Dermis blood vessel endothelial cell (primary cell): ENCODE measurements at regions not wholly inside any gene's neighbourhood (a gene's known extent, or its start where the extent isn't known, plus 50 kb on each side); places are given as distances from the start of the nearest gene placed in this dataset.

ENCODE experiments used
- DNase-seq: peaks from one replicate; pipeline ENCODE4 v3.0.0; 2010

DNA sequence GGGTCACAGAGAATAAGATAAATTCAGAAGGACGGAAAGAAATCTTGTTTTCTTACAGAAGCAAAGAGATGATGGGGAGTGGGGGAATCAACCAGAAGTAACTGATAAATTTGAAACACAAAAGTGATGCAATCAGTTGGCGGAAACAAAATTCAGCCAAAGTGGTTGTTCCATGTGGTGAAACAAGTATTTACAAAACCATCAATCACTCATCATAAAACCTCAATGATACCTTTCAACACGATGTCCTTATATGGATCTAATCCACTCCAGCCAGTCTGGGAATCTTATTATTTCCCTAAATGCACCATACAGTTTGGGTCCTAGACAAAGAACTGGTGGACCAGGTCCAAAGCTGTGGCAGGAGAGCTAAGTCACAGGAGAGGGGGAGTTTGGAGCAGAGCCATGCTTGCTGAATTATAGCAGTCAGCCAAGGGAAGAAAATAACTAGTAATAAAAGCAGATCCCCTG, 303.8 kb upstream of the LRRC7 start:
- DNase-seq, result no peak

DNA sequence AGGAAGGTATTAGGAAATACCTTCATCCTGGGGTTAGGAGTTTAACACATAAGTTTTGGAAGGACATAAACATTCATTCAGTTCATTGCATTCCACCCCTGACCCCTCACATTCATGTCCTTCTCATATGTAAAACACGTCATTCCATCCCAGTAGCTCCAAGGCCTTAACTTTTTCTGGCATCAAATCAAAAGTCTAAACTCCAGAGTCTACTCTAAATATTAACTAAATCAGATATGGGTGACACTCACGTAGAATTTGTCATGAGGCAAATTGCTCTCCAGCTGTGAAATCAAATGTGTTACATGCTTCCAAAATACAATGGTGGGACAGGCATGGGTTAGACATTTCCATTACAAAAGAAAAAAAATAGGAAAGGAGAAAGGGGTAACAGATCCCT, 298.2 kb upstream of the LRRC7 start:
- no peak for DNase-seq

DNA sequence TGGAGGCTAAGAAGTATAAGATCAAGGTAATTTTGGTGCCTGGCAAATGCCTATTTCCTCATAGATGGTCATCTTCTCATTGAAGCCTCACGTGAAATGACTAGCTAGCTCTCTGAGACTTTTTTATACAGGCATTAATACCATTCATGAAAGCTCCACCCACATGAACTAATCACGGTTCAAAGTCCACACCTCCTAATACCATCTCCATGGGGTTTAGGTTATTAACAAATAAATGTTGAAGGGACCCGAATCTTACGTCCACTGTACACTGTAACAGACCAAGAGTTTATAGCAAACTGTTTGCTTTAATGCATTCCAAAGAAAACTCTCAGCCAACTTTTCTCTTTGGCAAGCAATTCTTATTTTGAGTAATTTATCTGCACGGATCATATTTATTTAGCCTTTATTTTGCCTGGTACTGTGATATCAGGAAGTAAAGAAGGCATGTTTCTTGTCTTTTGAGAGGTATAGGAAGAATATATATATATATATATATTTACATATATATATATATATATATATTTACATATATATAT, 296.1 kb upstream of the LRRC7 start:
- no peak for DNase-seq

DNA sequence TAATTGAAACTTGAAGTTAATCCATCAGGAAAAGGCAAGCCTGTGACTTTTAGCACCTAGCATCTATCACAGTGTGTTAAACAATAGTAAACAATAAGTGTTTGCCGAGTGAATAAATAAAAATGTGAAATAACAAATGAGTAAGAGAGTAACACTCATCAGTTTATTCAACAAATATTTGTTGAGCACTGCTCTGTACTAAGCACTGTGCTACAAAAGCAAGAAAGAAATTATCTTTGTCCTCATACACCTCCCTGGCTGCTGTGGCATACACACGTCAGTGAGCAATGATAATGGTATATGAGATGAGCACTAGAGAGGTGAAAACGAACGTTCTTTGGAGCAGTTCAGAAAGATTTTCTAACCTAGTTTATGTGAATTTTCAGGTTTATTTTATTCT, 295.0 kb upstream of the LRRC7 start:
- DNase-seq, result no peak

DNA sequence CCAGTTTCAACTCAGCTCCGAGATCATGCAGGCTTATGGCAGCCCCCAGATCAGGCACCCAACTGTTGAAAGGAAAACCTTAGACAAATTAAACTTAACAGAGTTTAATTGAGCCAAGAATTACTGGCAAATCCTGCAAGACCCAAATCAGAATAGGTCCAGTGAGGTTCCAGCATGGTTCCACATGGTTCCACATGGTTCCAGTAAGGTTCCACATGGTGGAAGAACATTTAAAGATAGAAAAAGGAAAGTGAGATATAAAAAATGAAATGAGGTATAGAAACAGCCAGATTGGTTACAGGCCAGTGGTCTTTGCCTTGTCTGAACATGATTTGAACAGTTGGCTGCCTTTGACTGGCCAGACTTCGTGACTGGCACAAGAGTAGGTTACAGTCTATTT, 288.8 kb upstream of the LRRC7 start:
- no peak for DNase-seq

DNA sequence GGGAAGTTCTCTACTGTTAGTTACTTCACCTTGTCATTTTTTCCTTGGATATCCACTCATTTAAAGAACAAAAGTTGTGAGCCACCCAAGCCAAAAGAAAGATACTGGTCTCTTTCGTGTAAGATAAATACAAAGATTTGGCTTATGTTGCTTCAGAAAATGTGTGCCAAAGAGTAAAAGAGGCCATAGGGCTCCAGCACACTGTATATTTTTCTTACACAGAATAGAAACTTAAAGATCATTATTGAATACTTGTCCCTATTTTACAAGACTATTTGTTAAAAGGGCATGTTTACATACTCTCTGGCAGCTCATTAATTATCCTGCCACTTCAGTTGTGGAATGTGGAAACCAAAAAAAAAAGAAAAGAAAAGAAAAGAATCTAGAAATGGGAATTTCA, 284.2 kb upstream of the LRRC7 start:
- no peak for DNase-seq

DNA sequence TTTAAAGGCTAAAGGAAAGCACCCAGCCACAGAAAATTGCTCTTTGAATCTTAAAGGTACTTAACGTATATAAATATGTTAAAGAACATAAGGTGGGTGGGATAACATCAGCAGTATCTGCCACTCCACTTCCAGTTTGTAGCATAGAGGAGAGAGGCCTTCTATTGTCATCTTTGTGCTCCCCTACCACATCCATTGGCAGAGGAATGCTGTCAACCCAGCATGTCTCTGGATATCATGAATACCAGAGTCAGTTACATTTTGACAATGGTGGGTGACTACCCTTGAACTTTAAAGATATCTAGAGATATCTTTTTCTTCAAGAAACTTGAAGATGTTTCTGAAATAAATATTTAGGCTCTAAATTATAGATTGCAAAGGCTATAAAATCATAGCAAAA, 283.2 kb upstream of the LRRC7 start:
- no peak for DNase-seq

DNA sequence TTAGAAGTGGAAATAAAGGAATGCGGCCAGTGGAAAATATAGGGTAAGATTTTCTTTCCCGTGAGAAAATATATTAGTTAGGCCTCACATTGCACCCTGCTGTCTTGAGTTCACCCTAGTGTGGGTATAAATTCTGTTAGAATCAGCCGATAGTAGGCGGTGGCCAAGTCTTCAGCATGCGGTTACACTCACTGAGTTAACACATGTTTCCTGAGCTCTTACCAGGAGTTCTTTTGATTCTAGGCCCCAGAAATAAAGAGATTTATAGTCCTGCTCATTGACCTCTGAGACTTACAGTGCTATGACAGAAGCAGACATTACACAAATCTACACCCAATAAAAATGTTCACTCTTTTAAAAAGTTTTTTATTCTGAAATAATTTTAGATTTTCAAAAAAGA, 279.3 kb upstream of the LRRC7 start:
- no peak for DNase-seq

DNA sequence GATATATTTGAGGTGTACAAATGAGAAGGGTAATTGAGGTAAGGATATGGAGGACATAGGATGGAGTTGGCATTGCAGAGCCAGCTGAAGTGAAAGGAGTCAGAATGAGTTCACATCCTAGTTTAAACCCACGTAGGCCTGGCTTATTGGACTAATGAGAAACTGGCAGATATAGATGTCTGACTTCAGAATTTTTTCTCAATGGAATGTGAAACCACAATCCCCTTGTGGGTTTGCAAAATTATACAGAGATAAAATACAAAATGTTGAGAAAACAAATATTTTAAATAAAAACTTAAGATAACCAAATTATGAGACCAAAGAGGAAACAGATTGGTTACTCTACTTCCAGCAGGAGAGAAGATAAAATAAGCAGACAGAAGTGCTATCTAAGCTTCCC, 277.4 kb upstream of the LRRC7 start:
- no peak for DNase-seq

DNA sequence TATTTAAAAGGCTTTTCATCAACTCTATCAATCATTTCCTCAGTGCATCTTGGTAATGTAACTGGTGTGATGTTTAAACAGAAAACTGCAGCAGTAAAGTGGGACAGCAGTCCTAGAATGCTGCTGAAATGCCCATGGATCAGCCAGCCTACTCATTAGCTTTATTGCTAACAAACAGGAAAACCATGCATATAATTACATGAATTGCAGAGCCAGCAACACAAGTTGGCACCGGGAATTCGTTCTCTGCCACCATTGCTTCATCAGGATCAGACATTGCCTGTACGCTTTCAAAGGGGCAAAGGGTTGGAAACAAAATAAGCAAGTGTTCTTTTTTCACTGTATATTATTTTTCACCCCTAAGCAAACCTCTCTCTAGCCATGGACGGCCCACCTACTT, 276.2 kb upstream of the LRRC7 start:
- no peak for DNase-seq

DNA sequence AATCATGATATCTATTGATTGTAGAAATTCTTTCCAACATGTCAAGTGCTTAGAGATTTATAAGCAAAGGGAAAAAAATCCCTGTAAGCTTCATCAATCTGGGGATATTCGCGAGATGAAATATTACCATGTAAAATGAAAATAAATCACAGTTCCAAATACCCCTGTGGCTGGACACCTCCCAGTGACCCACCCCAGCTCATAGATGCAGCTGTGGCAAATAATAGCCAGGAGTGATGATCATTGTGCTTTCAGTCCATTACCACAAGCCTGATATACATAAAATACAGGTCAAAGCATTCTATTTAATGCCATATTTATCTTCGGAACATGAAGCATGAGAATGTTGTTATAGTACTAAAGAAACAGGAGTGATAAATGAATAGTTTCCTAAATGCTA, 274.9 kb upstream of the LRRC7 start:
- DNase-seq, result no peak

DNA sequence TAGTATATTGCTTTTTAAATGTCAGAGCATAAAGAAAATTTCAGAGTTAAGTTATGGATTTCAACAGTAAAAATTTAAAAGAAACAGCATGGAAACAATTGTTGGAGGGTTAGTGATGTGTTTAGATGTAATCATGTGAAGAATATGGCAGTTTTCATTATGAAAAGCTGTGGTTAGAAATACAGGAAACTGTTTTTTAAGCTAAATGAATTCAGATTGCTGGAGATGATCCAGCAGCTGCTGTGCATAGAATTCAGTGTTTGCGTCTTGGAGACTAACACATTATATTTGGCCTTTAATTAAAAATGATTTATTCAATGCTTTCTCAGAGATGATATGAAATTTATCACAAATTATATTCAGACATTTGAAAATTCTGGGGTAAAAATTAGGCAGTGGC, 273.6 kb upstream of the LRRC7 start:
- no peak for DNase-seq

DNA sequence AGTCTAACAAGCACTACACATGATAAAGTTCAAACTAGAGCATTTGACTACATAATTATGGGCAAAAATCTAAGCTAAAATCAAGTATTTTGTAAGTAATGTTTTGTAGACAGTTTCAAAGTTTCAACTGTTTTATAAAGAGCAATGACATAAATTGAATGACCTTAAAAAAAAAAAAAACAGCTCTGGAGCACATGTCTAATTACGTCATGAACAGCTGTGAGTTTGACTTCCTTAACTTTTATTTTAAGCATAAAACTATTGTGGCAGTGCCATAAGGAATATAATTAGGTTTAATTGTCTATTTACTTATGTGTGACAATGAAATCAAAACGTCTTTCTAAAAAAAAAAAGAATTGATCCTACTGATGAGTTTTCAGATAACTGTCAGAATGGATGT, 272.5 kb upstream of the LRRC7 start:
- no peak for DNase-seq

DNA sequence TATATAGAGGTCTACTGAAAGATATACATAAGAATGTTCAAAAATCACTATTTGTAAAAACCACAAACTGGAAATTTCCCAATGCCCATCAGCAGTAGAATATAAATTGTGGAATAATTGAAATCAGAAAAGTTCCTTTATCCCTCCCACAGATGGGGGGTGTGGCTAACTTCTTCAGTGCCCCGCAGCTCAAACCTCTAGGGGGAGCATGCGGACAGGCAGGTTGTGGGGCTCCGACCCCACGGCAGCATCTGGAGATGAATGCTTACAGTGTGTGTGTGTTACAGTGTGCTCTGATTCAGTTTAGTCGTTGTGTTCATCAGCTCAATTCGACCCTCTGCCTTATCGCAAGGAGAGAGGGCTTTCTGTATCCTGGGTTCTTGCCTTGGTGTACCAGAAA, 262.1 kb upstream of the LRRC7 start:
- no peak for DNase-seq

DNA sequence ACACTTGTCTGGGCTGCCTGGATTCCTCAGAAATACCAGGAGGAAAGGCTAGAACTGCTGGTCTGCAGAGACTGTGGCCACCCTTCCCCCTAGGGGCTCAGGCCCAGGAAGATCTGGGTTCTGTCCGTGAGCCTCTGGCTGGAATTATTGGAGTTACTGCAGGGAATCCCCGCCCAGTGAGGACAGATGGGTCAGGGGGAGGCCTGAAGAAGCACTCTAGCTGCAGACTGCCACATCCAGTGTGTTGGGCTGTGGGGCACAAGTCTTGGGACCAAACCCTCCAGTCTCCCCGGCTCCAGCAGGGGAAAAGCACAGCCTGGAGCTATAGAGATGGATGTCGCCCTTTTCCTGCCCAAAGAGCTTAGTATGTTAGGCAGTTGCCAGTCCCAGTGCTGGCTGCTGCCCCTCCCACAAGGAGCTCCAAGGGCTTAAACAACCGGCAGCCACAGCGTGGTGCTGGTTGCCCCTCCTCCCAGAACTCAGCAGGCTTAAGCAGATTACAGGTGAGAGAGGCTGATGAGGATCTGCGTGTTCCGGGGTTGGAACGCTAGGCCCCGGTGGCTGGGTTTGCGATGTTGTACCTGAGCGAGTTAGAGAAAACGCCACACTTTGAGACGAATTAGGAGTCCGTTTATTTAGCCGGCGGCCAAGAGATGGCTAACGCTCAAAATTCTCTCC, 255.5 kb upstream of the LRRC7 start:
- DNase-seq, result no peak

DNA sequence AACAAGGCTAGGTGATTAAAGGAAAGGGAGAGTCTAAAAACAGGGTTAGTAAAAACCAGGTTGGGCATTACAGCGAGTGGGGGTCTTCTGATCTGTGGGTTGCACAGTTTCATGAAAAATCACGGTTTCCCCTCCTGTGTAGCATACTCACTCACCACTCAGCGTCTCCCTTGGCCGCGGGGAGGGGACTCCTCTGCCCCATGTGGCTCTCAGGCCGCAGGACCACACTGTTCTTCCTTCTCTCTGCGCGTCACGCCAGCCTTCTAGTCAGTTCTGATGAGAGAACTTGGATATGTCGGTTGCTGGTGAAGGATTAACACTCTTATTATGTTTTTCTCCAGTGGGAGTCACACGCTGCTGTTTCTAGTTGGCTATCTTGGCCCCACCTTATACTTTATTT, 254.6 kb upstream of the LRRC7 start:
- no peak for DNase-seq

DNA sequence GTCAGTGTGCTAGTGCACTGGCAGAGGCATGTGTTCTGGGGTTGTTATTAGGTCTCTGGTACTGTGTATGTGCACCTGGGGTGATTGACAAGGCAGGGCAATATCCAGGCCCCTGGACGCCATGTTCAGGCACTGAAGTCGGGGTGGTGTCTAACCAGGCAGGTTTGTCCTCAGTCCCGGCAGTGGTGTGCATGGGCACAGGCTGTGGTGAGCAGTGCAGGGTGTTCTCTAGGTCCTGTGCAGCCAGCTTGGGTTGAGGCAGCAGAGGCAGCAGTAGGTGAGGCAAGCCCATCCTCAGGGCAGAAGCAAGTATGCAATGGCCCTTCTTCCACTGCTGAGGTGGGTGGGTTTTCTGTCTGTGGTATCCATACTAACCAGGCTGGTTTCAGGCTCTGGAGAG, 252.3 kb upstream of the LRRC7 start:
- DNase-seq, result no peak

DNA sequence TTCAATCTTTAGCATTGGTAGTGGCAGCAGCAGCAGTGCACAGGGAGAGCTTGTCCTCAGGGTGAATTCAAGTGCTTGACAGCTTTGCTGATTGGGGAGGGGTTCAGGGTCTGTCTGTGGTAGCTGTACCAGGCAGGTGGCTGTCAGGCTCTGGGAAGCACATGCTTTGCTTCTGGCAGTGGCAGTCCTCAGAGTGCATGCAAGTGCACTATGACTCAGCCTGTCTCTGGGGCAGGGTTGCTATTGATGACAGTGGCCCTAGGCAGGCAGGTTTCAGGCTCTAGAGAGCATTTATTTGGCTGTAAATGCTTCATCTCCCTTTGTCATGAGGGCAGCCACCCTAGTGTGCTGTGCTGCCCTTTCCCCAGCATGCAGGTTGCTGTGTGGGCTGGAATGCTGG, 251.9 kb upstream of the LRRC7 start:
- DNase-seq, result no peak

DNA sequence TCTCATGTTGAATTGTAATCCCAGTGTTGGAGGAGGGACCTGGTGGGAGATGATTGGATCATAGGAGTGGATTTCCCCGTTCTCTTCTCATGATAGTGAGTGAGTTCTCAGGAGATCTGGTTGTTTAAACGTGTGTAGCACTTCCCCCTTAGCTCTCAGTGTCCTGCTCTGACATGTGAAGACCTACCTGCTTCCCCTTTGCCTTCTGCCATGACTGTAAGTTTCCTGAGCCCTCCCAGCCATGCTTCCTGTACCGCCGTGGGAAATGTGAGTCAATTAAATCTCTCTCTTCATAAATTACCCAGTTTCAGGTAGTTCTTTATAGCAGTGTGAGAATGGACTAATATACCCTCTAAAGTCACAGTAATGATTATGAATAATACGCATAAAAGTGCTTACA, 248.4 kb upstream of the LRRC7 start:
- no peak for DNase-seq

DNA sequence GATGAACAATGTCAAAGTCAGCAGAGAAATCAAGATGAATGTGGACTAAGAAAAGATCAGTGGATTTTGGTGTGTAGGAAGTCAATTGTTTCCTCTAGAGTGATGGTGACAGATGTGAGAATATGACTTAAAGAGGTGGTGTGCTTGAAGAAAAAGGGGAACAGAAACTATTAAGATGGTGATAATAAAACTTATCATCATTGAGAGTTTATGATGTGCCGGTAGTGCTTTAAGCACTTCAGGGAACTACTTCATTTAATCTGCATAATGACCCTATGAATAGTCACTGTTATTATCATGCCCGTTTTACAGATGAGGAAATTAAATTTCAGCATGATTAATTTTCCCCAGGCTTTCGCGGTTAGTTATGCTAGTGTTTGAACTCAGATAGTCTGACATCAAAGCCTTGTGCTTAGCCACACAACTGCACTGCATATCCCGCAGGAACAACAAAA, 246.9 kb upstream of the LRRC7 start:
- no peak for DNase-seq

DNA sequence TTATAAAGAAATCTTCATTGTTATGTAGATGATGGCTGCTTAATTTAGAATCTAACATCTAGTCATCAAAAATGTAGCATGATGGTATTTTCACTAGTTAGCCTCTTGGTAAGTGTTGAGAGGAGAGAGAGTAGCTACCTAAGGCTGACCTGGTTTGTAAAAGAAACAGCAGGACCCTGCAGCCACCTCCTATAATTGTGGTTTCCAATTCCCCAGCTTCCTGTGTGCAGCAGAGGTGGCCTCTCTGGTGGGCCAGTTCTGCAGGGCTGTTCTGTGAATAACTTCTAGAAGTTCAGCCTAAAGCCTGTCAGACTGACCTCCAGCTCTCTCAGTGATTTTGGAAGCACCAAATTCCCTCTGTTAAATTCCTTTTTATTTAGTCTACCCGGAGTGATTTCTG, 246.4 kb upstream of the LRRC7 start:
- no peak for DNase-seq

DNA sequence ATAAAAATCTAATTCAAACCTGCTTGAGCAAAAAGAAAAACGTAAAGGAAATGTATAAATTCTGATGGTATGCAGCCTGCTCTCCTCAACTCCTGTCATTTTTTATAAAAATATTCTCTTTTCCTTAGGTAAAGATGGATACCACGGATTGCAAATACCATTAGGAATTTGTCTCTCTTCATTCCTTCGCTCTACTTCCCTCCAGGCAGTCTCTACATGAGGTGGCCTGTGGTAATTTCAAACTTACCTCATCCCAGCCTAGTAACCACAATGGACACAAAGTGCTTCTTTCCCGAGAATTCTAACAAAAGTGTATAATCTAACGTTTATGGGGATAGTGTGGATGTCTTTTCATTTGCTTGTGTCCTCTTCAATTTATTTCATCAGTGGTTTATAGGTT, 239.5 kb upstream of the LRRC7 start:
- DNase-seq, result no peak

DNA sequence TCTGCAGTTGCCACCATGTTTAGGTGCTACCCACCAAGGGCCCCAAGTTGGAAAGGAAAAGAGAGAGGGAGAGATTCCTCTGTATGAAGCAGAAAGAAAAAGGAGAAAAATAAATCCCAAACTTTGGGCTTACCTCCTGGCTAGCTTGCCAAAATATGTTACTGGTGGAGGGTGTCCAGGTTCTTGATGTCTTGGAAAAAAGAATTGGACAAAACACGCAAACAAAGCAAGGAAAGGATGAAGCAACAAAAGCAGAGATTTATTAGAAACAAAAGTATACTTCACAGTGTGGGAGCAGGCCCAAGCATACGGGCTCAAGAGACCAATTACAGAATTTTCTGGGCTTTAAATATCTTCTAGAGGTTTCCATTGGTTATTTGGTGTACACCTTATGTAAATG, 204.5 kb upstream of the LRRC7 start:
- DNase-seq, result no peak

DNA sequence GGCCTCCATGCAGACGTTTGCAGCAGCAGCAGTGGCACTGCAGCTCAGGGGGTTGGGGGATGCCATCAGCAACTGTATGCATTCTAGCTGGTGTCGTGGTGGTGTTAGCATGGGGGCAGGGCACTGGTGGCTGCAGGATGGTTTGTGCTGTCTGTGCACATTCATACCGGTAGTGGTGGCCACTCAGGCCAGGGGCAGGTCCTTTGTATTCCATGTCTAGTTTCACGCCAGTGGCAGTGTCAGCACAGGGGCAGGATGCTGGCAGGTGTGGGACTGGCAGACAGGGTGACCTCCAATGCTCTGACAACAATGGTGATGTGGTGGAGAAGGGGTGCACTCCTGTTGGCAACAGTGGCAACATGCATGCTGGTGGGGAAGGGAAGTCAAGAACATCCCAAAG, 194.2 kb upstream of the LRRC7 start:
- no peak for DNase-seq

DNA sequence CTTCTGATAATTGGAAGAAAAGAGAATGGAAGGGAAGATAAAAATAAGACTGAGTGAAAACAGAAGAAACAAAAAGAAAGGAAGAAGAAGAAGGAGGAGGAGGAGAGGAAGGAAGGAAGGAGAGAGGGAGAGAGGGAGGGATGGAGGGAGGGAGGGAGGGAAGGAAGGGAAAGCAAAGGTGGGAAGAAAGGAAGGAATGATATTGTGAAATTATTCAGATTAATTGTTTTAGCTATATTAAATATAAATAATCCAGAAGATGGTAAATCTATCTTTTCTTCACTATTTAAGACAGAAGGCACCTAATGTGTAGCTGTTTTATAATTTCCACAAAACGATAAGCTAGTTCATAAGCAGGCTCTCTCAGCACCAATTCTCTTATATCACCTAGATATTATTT, 191.3 kb upstream of the LRRC7 start:
- no peak for DNase-seq
